SK-N-SH (cell line): ENCODE measurements at regions not wholly inside any gene's neighbourhood (a gene's known extent, or its start where the extent isn't known, plus 50 kb on each side); places are given as distances from the start of the nearest gene placed in this dataset.

Experiments
- CTCF ChIA-PET: fragments of 300-600, 350-600 bp; formaldehyde crosslinking; extraction: SDS; loops from one replicate; lab custom pipeline; 2021; lab: Yijun Ruan, JAX
- POLR2A ChIA-PET: fragments of 350-600 bp; sonication (Branson Sonifier 250); formaldehyde crosslinking; extraction: SDS; loops from one replicate; lab custom pipeline; 2020; ENCODE audit warnings: antibody characterized with exemption, inconsistent platforms; lab: Yijun Ruan, JAX
- DNase-seq: peaks from one replicate; pipeline ENCODE4 v3.0.0; 2012
- H2AFZ ChIP-seq: fragments of 200-600 bp; sonication (generic); 2 replicates; pipeline ENCODE4 v1.8.1; 2016; ENCODE audit warnings: antibody characterized with exemption, mild to moderate bottlenecking, low read depth
- H3F3A ChIP-seq: fragments of 200-600 bp; sonication (generic); replicated peaks from 2 replicates; pipeline ENCODE3; 2016; ENCODE audit warnings: antibody characterized with exemption, mild to moderate bottlenecking; ENCODE audit not compliant: insufficient read depth
- H3K27ac ChIP-seq, 2 experiments: fragments of 200-500 bp in 1 of 2; fragments of 200-600 bp in 1 of 2; sonication (Bioruptor generic) in 1 of 2; sonication (generic), shearing (Covaris generic) in 1 of 2; 2 replicates each; pipeline versions ENCODE4 v1.5.1 to v1.6.1; 2014 to 2016; ENCODE audit warnings: low read depth in 2 of 2, inconsistent platforms in 1 of 2, low read length in 1 of 2, mild to moderate bottlenecking in 1 of 2, mixed read lengths in 1 of 2
- H3K27me3 ChIP-seq: fragments of 200-600 bp; sonication (generic), shearing (Covaris generic); 2 replicates; pipeline ENCODE4 v1.6.1; 2016; ENCODE audit warnings: mixed run types; ENCODE audit not compliant: insufficient read depth
- H3K36me3 ChIP-seq, 2 experiments: fragments of 200-500 bp in 1 of 2; fragments of 200-600 bp in 1 of 2; sonication (Bioruptor generic) in 1 of 2; sonication (generic) in 1 of 2; replicated peaks in 1 of 2; 2 replicates each; pipeline versions ENCODE3 to v1.5.1; 2014 to 2016; ENCODE audit warnings: low read length in 1 of 2, mild to moderate bottlenecking in 1 of 2; ENCODE audit not compliant: insufficient read depth in 2 of 2, control insufficient read depth in 1 of 2
- H3K4me1 ChIP-seq, 2 experiments: fragments of 200-500 bp in 1 of 2; fragments of 200-600 bp in 1 of 2; sonication (Bioruptor generic) in 1 of 2; sonication (generic), shearing (Covaris generic) in 1 of 2; 2 replicates each; pipeline versions ENCODE4 v1.5.1 to v1.6.1; 2014 to 2016; ENCODE audit warnings: low read depth in 1 of 2, low read length in 1 of 2, mixed run types in 1 of 2; ENCODE audit not compliant: insufficient read depth in 2 of 2, control insufficient read depth in 1 of 2
- H3K4me2 ChIP-seq: fragments of 200-600 bp; sonication (generic), shearing (Covaris generic); 2 replicates; pipeline ENCODE4 v1.6.1; 2017; ENCODE audit warnings: mixed run types
- H3K4me3 ChIP-seq, 2 experiments: fragments of 200-500 bp in 1 of 2; fragments of 200-600 bp in 1 of 2; sonication (Bioruptor generic) in 1 of 2; sonication (generic), shearing (Covaris generic) in 1 of 2; 2 replicates each; pipeline versions ENCODE4 v1.5.1 to v1.8.1; 2014 to 2016; ENCODE audit warnings: low read depth in 2 of 2, inconsistent platforms in 1 of 2, low read length in 1 of 2, mild to moderate bottlenecking in 1 of 2, mixed read lengths in 1 of 2, moderate library complexity in 1 of 2
- H3K79me2 ChIP-seq: fragments of 200-600 bp; sonication (generic); 2 replicates; pipeline ENCODE4 v1.8.1; 2017; ENCODE audit warnings: mild to moderate bottlenecking; ENCODE audit not compliant: insufficient read depth
- H3K9ac ChIP-seq: fragments of 200-600 bp; sonication (generic); 2 replicates; pipeline ENCODE4 v1.6.1; 2017; ENCODE audit warnings: mixed run types
- H3K9me2 ChIP-seq: fragments of 200-600 bp; sonication (generic); 2 replicates; pipeline ENCODE4 v1.6.1; 2017; ENCODE audit warnings: mixed run types
- H3K9me3 ChIP-seq: fragments of 200-600 bp; sonication (generic); 2 replicates; pipeline ENCODE4 v1.6.1; 2017; ENCODE audit warnings: mixed run types, mild to moderate bottlenecking, moderate library complexity
- H4K20me1 ChIP-seq: fragments of 200-600 bp; sonication (generic); 2 replicates; pipeline ENCODE4 v1.6.1; 2017; ENCODE audit warnings: mild to moderate bottlenecking, mixed run types; ENCODE audit not compliant: insufficient read depth
- CTCF ChIP-seq: fragments of 200-600 bp; sonication (generic); IDR thresholded peaks from 2 replicates; pipeline ENCODE4 v1.6.1; 2017; ENCODE audit warnings: antibody characterized with exemption, mild to moderate bottlenecking, moderate library complexity
- ELF1 ChIP-seq: IDR thresholded peaks from 2 replicates; pipeline ENCODE4 v1.4.0; 2012
- EP300 ChIP-seq, 2 experiments: IDR thresholded peaks; 2 replicates each; pipeline versions ENCODE4 v1.4.0 to v1.6.1; 2012; ENCODE audit warnings: borderline replicate concordance in 1 of 2, low read depth in 1 of 2, low read length in 1 of 2
- FOSL2 ChIP-seq: IDR thresholded peaks from 2 replicates; pipeline ENCODE4 v1.4.0; 2012; ENCODE audit warnings: low read depth, mild to moderate bottlenecking, moderate library complexity, borderline replicate concordance
- FOXJ3 ChIP-seq: sonication (generic); formaldehyde crosslinking; IDR thresholded peaks from 2 replicates; pipeline ENCODE4 v1.5.1; 2020; ENCODE audit warnings: mild to moderate bottlenecking, missing genetic modification reagents
- FOXM1 ChIP-seq: IDR thresholded peaks from 2 replicates; pipeline ENCODE4 v1.4.0; 2012; ENCODE audit warnings: low read depth, mild to moderate bottlenecking
- IRF3 ChIP-seq: fragments of 150-350 bp; IDR thresholded peaks from 2 replicates; pipeline ENCODE4 v1.6.1; 2016; ENCODE audit warnings: mild to moderate bottlenecking, low read depth, low read length
- JUND ChIP-seq: IDR thresholded peaks from 2 replicates; pipeline ENCODE4 v1.4.0; 2012
- MAX ChIP-seq: IDR thresholded peaks from 2 replicates; pipeline ENCODE4 v1.4.0; 2012; ENCODE audit warnings: low read depth
- MXI1 ChIP-seq: IDR thresholded peaks from 2 replicates; pipeline ENCODE4 v1.6.1; 2012; ENCODE audit warnings: mild to moderate bottlenecking, low read depth, low read length, improper control_type of control experiment
- NFIC ChIP-seq: IDR thresholded peaks from 2 replicates; pipeline ENCODE4 v1.4.0; 2012; ENCODE audit warnings: borderline replicate concordance
- POLR2AphosphoS5 ChIP-seq: IDR thresholded peaks from 2 replicates; pipeline ENCODE4 v1.6.1; 2012; ENCODE audit warnings: low read depth, low read length
- RCOR1 ChIP-seq: fragments of 150-350 bp; IDR thresholded peaks from 2 replicates; pipeline ENCODE4 v1.6.1; 2017; ENCODE audit warnings: antibody characterized with exemption, low read length
- SMC3 ChIP-seq: IDR thresholded peaks from 2 replicates; pipeline ENCODE4 v1.6.1; 2012; ENCODE audit warnings: low read depth, low read length, improper control_type of control experiment
- TAF1 ChIP-seq: IDR thresholded peaks from 2 replicates; pipeline ENCODE4 v1.6.1; 2012; ENCODE audit warnings: low read depth, mild to moderate bottlenecking, low read length, moderate library complexity, borderline replicate concordance
- TCF12 ChIP-seq: IDR thresholded peaks from 2 replicates; pipeline ENCODE4 v1.4.0; 2012
- USF1 ChIP-seq: IDR thresholded peaks from 2 replicates; pipeline ENCODE4 v1.4.0; 2012; ENCODE audit warnings: low read depth, borderline replicate concordance
- WGBS: methylation state at CpG from one replicate; pipeline ENCODE4 v1.1.6; 2017; ENCODE audit warnings: low lambda C conversion rate; 5-methylcytosine and 5-hydroxymethylcytosine counted together

GRCh38 chr4:144350706-144351105 is 210.2 kb upstream of the GYPA start:
- POLR2A ChIA-PET, result no interaction called here

GRCh38 chr4:144351306-144351705 is 210.8 kb upstream of the GYPA start:
- H3K9me2 ChIP-seq, result no peaks in the 10 kb centered on the region
- ChIA-PET POLR2A (no interaction called here), CTCF (no interaction called here)
- no peaks in the 10 kb centered on the region for H3K79me2 ChIP-seq
- TF ChIP-seq SMC3 (no peak), TCF12 (no peak), NFIC (no peak)
- no peaks in the 10 kb centered on the region for H3K36me3 ChIP-seq
- no peak overlapping the region for H3K9ac ChIP-seq
- no peak overlapping the region for H2AFZ ChIP-seq
- H3K27me3 ChIP-seq, result no peaks in the 10 kb centered on the region
- H3K4me3 ChIP-seq, result no peak overlapping the region
- peak overlapping the region in 1 of 2 experiments; percentile 25; a peak in 1 of 4 replicates for H3K27ac ChIP-seq
- no peaks in the 10 kb centered on the region for H4K20me1 ChIP-seq
- H3K4me2 ChIP-seq, result no peak overlapping the region
- no peaks in the 10 kb centered on the region for H3K9me3 ChIP-seq
- no peak for DNase-seq
- peaks cover 0 to 8% of the 10 kb centered on the region in 2 experiments; a peak in 1 of 4 replicates for H3K4me1 ChIP-seq
- WGBS, result 36% methylated on average over 3 of the region's 3 CpGs
- peaks cover 10% of the 10 kb centered on the region for H3F3A ChIP-seq

More at GRCh38 chr4:144350706-144351105, 210.2 kb upstream of the GYPA start:
- Histone ChIP-seq H2AFZ (no peak overlapping the region), H3K9me2 (no peaks in the 10 kb centered on the region), H3K27ac (peak overlapping the region in 1 of 2 experiments; percentile 36; a peak in 2 of 4 replicates), H3K4me1 (peaks cover 0 to 3% of the 10 kb centered on the region in 2 experiments; a peak in 1 of 4 replicates), H3K79me2 (no peaks in the 10 kb centered on the region), H3K27me3 (no peaks in the 10 kb centered on the region), H3K9me3 (no peaks in the 10 kb centered on the region), H3F3A (peaks cover 4% of the 10 kb centered on the region), H3K36me3 (no peaks in the 10 kb centered on the region), H3K4me2 (no peak overlapping the region), H4K20me1 (no peaks in the 10 kb centered on the region), H3K4me3 (no peak overlapping the region), H3K9ac (no peak overlapping the region)
- CTCF ChIA-PET, result no interaction called here
- WGBS, result 10% methylated on average over 2 of the region's 2 CpGs
- TF ChIP-seq FOSL2, result peak; percentile 30; the same call in 1 of the 2 replicates
- TF ChIP-seq FOXJ3, result no peak
- no peak for TF ChIP-seq FOXM1
- TF ChIP-seq SMC3, result no peak
- TF ChIP-seq MXI1, result no peak
- TF ChIP-seq NFIC, result no peak
- TF ChIP-seq CTCF, result no peak
- no peak for TF ChIP-seq POLR2AphosphoS5
- TF ChIP-seq JUND, result 0 out of 2 replicates have a peak, but pooled peaks have one; percentile 24
- TF ChIP-seq TAF1, result no peak
- DNase-seq, result no peak

- ChIA-PET POLR2A (no interaction called here), CTCF (no interaction called here)
- Histone ChIP-seq H3K4me3 (no peak overlapping the region), H3K27me3 (no peaks in the 10 kb centered on the region), H3K79me2 (no peaks in the 10 kb centered on the region), H3K4me2 (no peak overlapping the region), H3K36me3 (no peaks in the 10 kb centered on the region), H3K9me2 (no peaks in the 10 kb centered on the region), H2AFZ (no peak overlapping the region), H3F3A (peaks cover 15% of the 10 kb centered on the region), H3K27ac (no peak overlapping the region), H4K20me1 (no peaks in the 10 kb centered on the region), H3K9ac (no peak overlapping the region), H3K9me3 (no peaks in the 10 kb centered on the region), H3K4me1 (peaks cover 0 to 17% of the 10 kb centered on the region in 2 experiments; a peak in 2 of 4 replicates)
- DNase-seq, result no peak
- 31% methylated on average over 5 of the region's 5 CpGs for WGBS
- no peak for TF ChIP-seq RCOR1
- TF ChIP-seq IRF3, result no peak
- no peak for TF ChIP-seq USF1
- no peak for TF ChIP-seq MAX
- no peak for TF ChIP-seq ELF1
- no peak for TF ChIP-seq SMC3
- no peak for TF ChIP-seq EP300 (IDR thresholded peaks at IDR 0.05; ENCODE audit: borderline replicate concordance in 1 of 2, low read depth in 1 of 2, low read length in 1 of 2)
- TF ChIP-seq FOSL2, result no peak
- TF ChIP-seq CTCF, result no peak
Observed at GRCh38 chr4:144353292-144353691, 212.8 kb upstream of the GYPA start.
